Natural killer cell treated with Interleukin-12 subunit alpha and Interleukin-12 subunit beta and Interleukin-15 and Interleukin-18, amount 100 ng/mL, for 72 hours (primary cell): ENCODE measurements at regions not wholly inside any gene's neighbourhood (a gene's known extent, or its start where the extent isn't known, plus 50 kb on each side); places are given as distances from the start of the nearest gene placed in this dataset.
A peak's percentile ranks its signal among the peaks of the same experiment; 100 is the strongest.
"Not testable (repeated sequence)": the region's sequence is repeated elsewhere in the genome, so short reads cannot be mapped to it uniquely, and the experiment has no call there.

Source experiments
- ATAC-seq, 2 donors: fragments of 150-1000 bp; cut with Tn5 transposase in 1 of 2; sonication (Bioruptor Pico), chemical (Tn5 transposase) in 1 of 2; 2 replicates each; pipeline ENCODE4 v1.10.0; 2021
- DNase-seq: peaks from one replicate; pipeline ENCODE4 v3.0.0; 2022; ENCODE audit warnings: low spot score
- H3K27ac Mint-ChIP-seq, 2 donors: 1 replicate in 1 of 2; 2 replicates in 1 of 2; pipeline ENCODE4 v1.8.0; 2022; ENCODE audit warnings: mixed read lengths in 2 of 2, mild to moderate bottlenecking in 1 of 2, moderate library complexity in 1 of 2
- H3K27me3 Mint-ChIP-seq, 2 donors: 1 replicate in 1 of 2; 2 replicates in 1 of 2; pipeline ENCODE4 v1.8.0; 2022; ENCODE audit warnings: mixed read lengths in 2 of 2
- H3K36me3 Mint-ChIP-seq: one replicate; pipeline ENCODE4 v1.8.0; 2022; ENCODE audit warnings: mixed read lengths
- H3K4me1 Mint-ChIP-seq, 2 donors: 1 replicate in 1 of 2; 2 replicates in 1 of 2; pipeline ENCODE4 v1.8.0; 2022; ENCODE audit warnings: low read depth in 2 of 2, mixed read lengths in 2 of 2, mild to moderate bottlenecking in 1 of 2
- H3K4me3 Mint-ChIP-seq: one replicate; pipeline ENCODE4 v1.8.0; 2022; ENCODE audit warnings: mixed read lengths
- H3K9me3 Mint-ChIP-seq: 2 replicates; pipeline ENCODE4 v1.8.0; 2022; ENCODE audit warnings: mixed read lengths

GRCh38 chr10:120208488-120208887 is 248.5 kb upstream of the PLPP4 start:
- ATAC-seq (no peak), DNase-seq (no peak)
- Mint-ChIP-seq H3K4me3 (no peak overlapping the region), H3K36me3 (no peaks in the 10 kb centered on the region), H3K27ac (no peak overlapping the region), H3K9me3 (no peaks in the 10 kb centered on the region), H3K4me1 (no peaks in the 10 kb centered on the region), H3K27me3 (peaks cover 10 to 11% of the 10 kb centered on the region in 2 donors)

GRCh38 chr10:120209124-120209762 is 247.8 kb upstream of the PLPP4 start:
- DNase-seq (no peak), ATAC-seq (peak in 1 of 2 donors; percentile 24)
- Mint-ChIP-seq H3K4me1 (no peaks in the 10 kb centered on the region), H3K27me3 (peaks cover 5 to 7% of the 10 kb centered on the region in 2 donors), H3K4me3 (no peak overlapping the region), H3K27ac (no peak overlapping the region), H3K9me3 (no peaks in the 10 kb centered on the region), H3K36me3 (no peaks in the 10 kb centered on the region)

GRCh38 chr10:120212275-120212674 is 244.8 kb upstream of the PLPP4 start:
- Mint-ChIP-seq H3K9me3 (no peaks in the 10 kb centered on the region), H3K4me1 (no peaks in the 10 kb centered on the region), H3K36me3 (no peaks in the 10 kb centered on the region), H3K27ac (no peak overlapping the region), H3K4me3 (no peak overlapping the region), H3K27me3 (peaks cover 0 to 3% of the 10 kb centered on the region in 2 donors)
- ATAC-seq (no peak), DNase-seq (no peak)

- H3K9me3 Mint-ChIP-seq, H3K27ac Mint-ChIP-seq, H3K4me1 Mint-ChIP-seq, H3K4me3 Mint-ChIP-seq, ATAC-seq, H3K36me3 Mint-ChIP-seq, DNase-seq, H3K27me3 Mint-ChIP-seq: not testable (repeated sequence)
Measured at GRCh38 chr10:120213283-120213682, 243.7 kb upstream of the PLPP4 start.

GRCh38 chr10:120217736-120218135 is 239.3 kb upstream of the PLPP4 start:
- H3K4me3 Mint-ChIP-seq = no peak overlapping the region
- ATAC-seq (no peak), DNase-seq (no peak)
- no peaks in the 10 kb centered on the region for H3K36me3 Mint-ChIP-seq
- no peaks in the 10 kb centered on the region for H3K4me1 Mint-ChIP-seq
- no peak overlapping the region for H3K27ac Mint-ChIP-seq
- H3K9me3 Mint-ChIP-seq = no peaks in the 10 kb centered on the region
- peaks cover 3 to 8% of the 10 kb centered on the region in 2 donors for H3K27me3 Mint-ChIP-seq

GRCh38 chr10:120221873-120222485 is 235.0 kb upstream of the PLPP4 start:
- DNase-seq (no peak), ATAC-seq (no peak)
- no peak overlapping the region for H3K4me3 Mint-ChIP-seq
- H3K4me1 Mint-ChIP-seq = no peaks in the 10 kb centered on the region
- peaks cover 3 to 25% of the 10 kb centered on the region in 2 donors for H3K27me3 Mint-ChIP-seq
- no peaks in the 10 kb centered on the region for H3K9me3 Mint-ChIP-seq
- no peak overlapping the region for H3K27ac Mint-ChIP-seq
- H3K36me3 Mint-ChIP-seq = no peaks in the 10 kb centered on the region

- ATAC-seq (peak in 1 of 2 donors; percentile 15), DNase-seq (no peak)
- Mint-ChIP-seq H3K36me3 (no peaks in the 10 kb centered on the region), H3K4me1 (no peaks in the 10 kb centered on the region), H3K4me3 (no peak overlapping the region), H3K9me3 (no peaks in the 10 kb centered on the region), H3K27ac (no peak overlapping the region), H3K27me3 (peaks cover 13 to 15% of the 10 kb centered on the region in 2 donors)
Measured at GRCh38 chr10:120229641-120230040, 227.4 kb upstream of the PLPP4 start.

- not testable (repeated sequence) for H3K4me1 Mint-ChIP-seq, H3K36me3 Mint-ChIP-seq, H3K4me3 Mint-ChIP-seq, H3K27ac Mint-ChIP-seq, DNase-seq, H3K9me3 Mint-ChIP-seq, ATAC-seq, H3K27me3 Mint-ChIP-seq
Measured at GRCh38 chr10:120239695-120240094, 217.3 kb upstream of the PLPP4 start.

- Mint-ChIP-seq H3K27ac (no peak overlapping the region), H3K36me3 (no peaks in the 10 kb centered on the region), H3K4me3 (no peak overlapping the region), H3K4me1 (no peaks in the 10 kb centered on the region), H3K27me3 (peaks cover 18 to 32% of the 10 kb centered on the region in 2 donors), H3K9me3 (peaks cover 3% of the 10 kb centered on the region)
- no peak for DNase-seq
- ATAC-seq = no peak
Measured at GRCh38 chr10:120251821-120252442, 205.1 kb upstream of the PLPP4 start.

- peaks cover 3% of the 10 kb centered on the region for H3K9me3 Mint-ChIP-seq
- peaks cover 17 to 24% of the 10 kb centered on the region in 2 donors for H3K27me3 Mint-ChIP-seq
- no peaks in the 10 kb centered on the region for H3K36me3 Mint-ChIP-seq
- no peak overlapping the region for H3K27ac Mint-ChIP-seq
- H3K4me3 Mint-ChIP-seq = no peak overlapping the region
- DNase-seq (no peak), ATAC-seq (no peak)
- no peaks in the 10 kb centered on the region for H3K4me1 Mint-ChIP-seq
Measured at GRCh38 chr10:120253131-120253530, 203.9 kb upstream of the PLPP4 start.

GRCh38 chr10:120260456-120260855 is 196.6 kb upstream of the PLPP4 start:
- Mint-ChIP-seq H3K27ac (no peak overlapping the region), H3K9me3 (no peaks in the 10 kb centered on the region), H3K36me3 (no peaks in the 10 kb centered on the region), H3K27me3 (peaks cover 26 to 40% of the 10 kb centered on the region in 2 donors), H3K4me1 (no peaks in the 10 kb centered on the region), H3K4me3 (no peak overlapping the region)
- ATAC-seq (no peak), DNase-seq (no peak)

GRCh38 chr10:120262857-120263547 is 194.0 kb upstream of the PLPP4 start:
- H3K27ac Mint-ChIP-seq = no peak overlapping the region
- H3K4me3 Mint-ChIP-seq = no peak overlapping the region
- no peaks in the 10 kb centered on the region for H3K4me1 Mint-ChIP-seq
- peaks cover 22 to 44% of the 10 kb centered on the region in 2 donors for H3K27me3 Mint-ChIP-seq
- ATAC-seq (no peak), DNase-seq (no peak)
- H3K9me3 Mint-ChIP-seq = no peaks in the 10 kb centered on the region
- no peaks in the 10 kb centered on the region for H3K36me3 Mint-ChIP-seq

GRCh38 chr10:120266022-120266421 is 191.0 kb upstream of the PLPP4 start:
- DNase-seq (no peak), ATAC-seq (no peak)
- no peaks in the 10 kb centered on the region for H3K9me3 Mint-ChIP-seq
- no peaks in the 10 kb centered on the region for H3K4me1 Mint-ChIP-seq
- peaks cover 14 to 34% of the 10 kb centered on the region in 2 donors for H3K27me3 Mint-ChIP-seq
- H3K27ac Mint-ChIP-seq = no peak overlapping the region
- no peak overlapping the region for H3K4me3 Mint-ChIP-seq
- H3K36me3 Mint-ChIP-seq = no peaks in the 10 kb centered on the region

GRCh38 chr10:120270906-120271305 is 186.1 kb upstream of the PLPP4 start:
- ATAC-seq (no peak), DNase-seq (no peak)
- Mint-ChIP-seq H3K4me1 (no peaks in the 10 kb centered on the region), H3K27me3 (peaks cover 0 to 16% of the 10 kb centered on the region in 2 donors), H3K4me3 (no peak overlapping the region), H3K27ac (no peak overlapping the region), H3K9me3 (no peaks in the 10 kb centered on the region), H3K36me3 (no peaks in the 10 kb centered on the region)
